ENCODE measurements at regions not wholly inside any gene's neighbourhood (a gene's known extent, or its start where the extent isn't known, plus 50 kb on each side); places are given as distances from the start of the nearest gene placed in this dataset.

DNA sequence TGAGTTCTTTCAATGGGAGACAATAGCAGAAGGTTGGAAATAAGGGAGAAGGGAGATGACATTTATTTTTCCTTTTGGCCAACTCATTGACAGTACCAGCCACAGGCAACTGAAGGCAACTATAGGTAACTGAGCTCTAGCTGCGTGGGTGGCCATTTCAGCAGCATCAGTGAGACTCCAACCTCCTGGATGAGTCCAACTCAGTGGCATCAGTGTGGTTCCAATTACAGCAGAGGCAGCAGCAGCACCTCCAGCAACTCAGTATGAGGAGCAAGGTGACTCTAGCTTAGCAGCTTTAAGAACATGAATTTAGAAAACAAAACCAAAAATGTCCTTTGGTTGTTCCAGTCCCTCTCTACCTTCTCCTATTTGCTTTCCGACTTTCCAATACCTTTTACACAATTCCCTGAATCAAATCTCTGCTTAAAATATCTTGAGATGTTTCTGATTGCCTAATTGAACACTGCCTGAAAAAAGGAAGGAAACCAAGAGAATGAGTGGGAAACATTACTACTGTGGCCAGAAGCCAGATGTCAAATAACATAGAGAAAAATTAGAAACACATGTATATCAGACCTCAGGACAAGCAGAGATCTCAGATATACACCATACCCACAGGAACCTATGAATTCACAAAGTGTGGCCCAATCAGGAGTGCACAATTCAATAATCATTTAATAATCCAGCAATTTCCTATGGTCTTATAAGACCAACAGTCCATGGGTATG lies 166.5 kb upstream of the RORB start:
- intact Hi-C loops (cut with DNase I), result no loop called here
- Histone ChIP-seq H3K36me3 (no peaks in the 10 kb centered on the region), H3K9me3 (no peaks in the 10 kb centered on the region), H3K27ac (no peak overlapping the region), H3K4me3 (no peak overlapping the region), H3K4me1 (no peaks in the 10 kb centered on the region), H3K27me3 (no peaks in the 10 kb centered on the region)
- no peak for TF ChIP-seq CTCF (IDR thresholded peaks at IDR 0.05)
- TF ChIP-seq POLR2A (IDR thresholded peaks at IDR 0.05), result no peak
- WGBS, 4 donors, result 69 to 76% (median 71%) methylated on average over 2 of the region's 2 CpGs
- no peak for ATAC-seq
- DNase-seq, result no peak

GRCh38 chr9:74331607-74332006 lies 165.5 kb upstream of the RORB start:
- Histone ChIP-seq H3K4me3 (no peak overlapping the region), H3K27ac (no peak overlapping the region), H3K9me3 (no peaks in the 10 kb centered on the region), H3K27me3 (no peaks in the 10 kb centered on the region), H3K36me3 (no peaks in the 10 kb centered on the region), H3K4me1 (no peaks in the 10 kb centered on the region)
- WGBS, 4 donors, result 63 to 76% (median 73%) methylated on average over 3 of the region's 3 CpGs
- TF ChIP-seq POLR2A (IDR thresholded peaks at IDR 0.05), result no peak
- no peak for TF ChIP-seq CTCF (IDR thresholded peaks at IDR 0.05)
- intact Hi-C loops (cut with DNase I), result no loop called here
- ATAC-seq (no peak), DNase-seq (no peak)

DNA sequence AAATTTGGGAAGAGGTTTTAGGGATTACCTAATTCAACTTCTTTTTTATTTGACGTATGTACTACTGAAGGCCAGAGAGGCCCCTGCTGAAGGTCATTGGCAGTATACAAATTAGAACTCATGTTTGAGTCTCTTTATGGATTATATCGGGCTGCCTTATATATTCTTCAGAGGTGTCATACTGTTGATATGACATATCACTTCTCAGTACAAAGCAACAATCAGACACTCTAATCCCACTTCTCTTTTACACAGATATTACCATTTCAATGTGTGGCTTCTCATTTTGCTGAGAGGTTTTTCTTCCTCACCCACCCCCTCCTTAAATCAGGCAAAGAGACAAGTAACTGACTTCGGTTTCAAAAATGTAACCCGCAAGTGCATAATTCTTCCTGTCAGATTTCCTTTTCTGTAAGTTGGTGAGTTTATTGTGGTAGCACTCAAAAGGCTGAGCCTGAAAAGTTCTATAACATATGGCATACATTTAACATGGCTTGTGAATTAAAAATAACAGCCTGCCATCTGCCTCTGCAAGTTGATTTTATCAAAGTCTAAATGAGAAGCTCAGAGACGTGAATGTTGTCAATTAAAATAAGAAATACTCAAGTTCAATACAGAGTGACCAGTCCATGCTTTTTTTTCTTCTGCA lies 163.6 kb upstream of the RORB start:
- H3K4me1 ChIP-seq, result no peaks in the 10 kb centered on the region
- WGBS, 4 donors, result 55 to 68% (median 64%) methylated on average over 5 of the region's 5 CpGs
- TF ChIP-seq CTCF (IDR thresholded peaks at IDR 0.05), result no peak
- TF ChIP-seq POLR2A (IDR thresholded peaks at IDR 0.05), result no peak

DNA sequence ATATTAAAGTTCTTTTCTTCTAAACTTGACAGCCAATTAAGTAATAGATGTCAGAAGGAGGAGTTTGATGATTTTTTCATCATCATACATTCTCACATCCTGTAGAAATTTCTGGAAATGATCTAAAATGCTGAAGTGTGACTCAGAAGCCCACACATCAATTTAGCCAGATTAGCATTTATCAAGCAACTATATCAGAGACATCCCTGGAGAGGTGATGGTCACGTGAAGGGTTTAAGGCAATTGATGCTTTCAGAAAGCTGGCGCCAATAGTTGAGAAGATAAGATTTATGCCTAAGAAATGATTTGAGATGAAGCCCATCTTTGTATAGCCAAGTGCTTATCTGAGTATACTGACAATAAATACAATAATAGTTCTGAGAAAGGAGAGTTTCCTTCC lies 162.9 kb upstream of the RORB start:
- TF ChIP-seq POLR2A (IDR thresholded peaks at IDR 0.05), result no peak
- TF ChIP-seq CTCF (IDR thresholded peaks at IDR 0.05), result no peak
- ATAC-seq, result no peak
- Histone ChIP-seq H3K4me1 (no peaks in the 10 kb centered on the region), H3K27ac (no peak overlapping the region), H3K9me3 (no peaks in the 10 kb centered on the region), H3K27me3 (no peaks in the 10 kb centered on the region), H3K4me3 (no peak overlapping the region), H3K36me3 (no peaks in the 10 kb centered on the region)
- intact Hi-C loops (cut with DNase I), result no loop called here
- 64 to 75% (median 71%) methylated on average over 2 of the region's 2 CpGs for WGBS, 4 donors
- no peak for DNase-seq

More for the DNA sequence above, 163.6 kb upstream of the RORB start:
- Histone ChIP-seq H3K27me3 (no peaks in the 10 kb centered on the region), H3K4me3 (no peak overlapping the region), H3K9me3 (no peaks in the 10 kb centered on the region), H3K27ac (no peak overlapping the region), H3K36me3 (no peaks in the 10 kb centered on the region)
- no peak for DNase-seq
- no peak for ATAC-seq
- intact Hi-C loops (cut with DNase I), result no loop called here

Data from heart left ventricle (tissue), 16 donors.